IgD-negative memory B cell (primary cell): ENCODE measurements at regions not wholly inside any gene's neighbourhood (a gene's known extent, or its start where the extent isn't known, plus 50 kb on each side); places are given as distances from the start of the nearest gene placed in this dataset.

ENCODE experiments used
- H3K27ac Mint-ChIP-seq, 3 donors: one replicate each; pipeline ENCODE4 v1.8.0; 2020 to 2022; ENCODE audit warnings: mild to moderate bottlenecking in 3 of 3, mixed read lengths in 3 of 3, moderate library complexity in 1 of 3
- H3K27me3 Mint-ChIP-seq: one replicate; pipeline ENCODE4 v1.8.0; 2021; ENCODE audit warnings: mixed read lengths
- H3K36me3 Mint-ChIP-seq: one replicate; pipeline ENCODE4 v1.8.0; 2020; ENCODE audit warnings: mild to moderate bottlenecking, mixed read lengths
- H3K4me1 Mint-ChIP-seq, 3 donors: one replicate each; pipeline ENCODE4 v1.8.0; 2020 to 2022; ENCODE audit warnings: mixed read lengths in 3 of 3, mild to moderate bottlenecking in 1 of 3
- H3K4me3 Mint-ChIP-seq, 4 donors: one replicate each; pipeline ENCODE4 v1.8.0; 2020 to 2022; ENCODE audit warnings: mild to moderate bottlenecking in 4 of 4, mixed read lengths in 4 of 4, moderate library complexity in 3 of 4
- H3K9me3 Mint-ChIP-seq, 3 donors: one replicate each; pipeline ENCODE4 v1.8.0; 2020 to 2021; ENCODE audit warnings: mixed read lengths in 3 of 3, mild to moderate bottlenecking in 1 of 3

- no peak overlapping the region for H3K27ac Mint-ChIP-seq
- H3K36me3 Mint-ChIP-seq, result no peaks in the 10 kb centered on the region
- peaks cover 0 to 3% (median 0%) of the 10 kb centered on the region in 3 donors for H3K4me1 Mint-ChIP-seq
- no peak overlapping the region for H3K4me3 Mint-ChIP-seq
- peaks cover 0 to 2% (median 0%) of the 10 kb centered on the region in 3 donors for H3K9me3 Mint-ChIP-seq
- no peaks in the 10 kb centered on the region for H3K27me3 Mint-ChIP-seq
Observed at GRCh38 chr2:40507432-40507831, 55.5 kb upstream of the SLC8A1 start.

- H3K4me1 Mint-ChIP-seq, result peaks cover 0 to 3% (median 0%) of the 10 kb centered on the region in 3 donors
- no peaks in the 10 kb centered on the region for H3K9me3 Mint-ChIP-seq
- no peaks in the 10 kb centered on the region for H3K36me3 Mint-ChIP-seq
- no peak overlapping the region for H3K4me3 Mint-ChIP-seq
- H3K27me3 Mint-ChIP-seq, result no peaks in the 10 kb centered on the region
- H3K27ac Mint-ChIP-seq, result no peak overlapping the region
Observed at GRCh38 chr2:40510304-40510703, 58.4 kb upstream of the SLC8A1 start.

- Mint-ChIP-seq H3K9me3 (no peaks in the 10 kb centered on the region), H3K36me3 (no peaks in the 10 kb centered on the region), H3K4me1 (peaks cover 0 to 3% (median 0%) of the 10 kb centered on the region in 3 donors), H3K27me3 (no peaks in the 10 kb centered on the region), H3K27ac (no peak overlapping the region), H3K4me3 (no peak overlapping the region)
Observed at GRCh38 chr2:40511661-40512213, 59.8 kb upstream of the SLC8A1 start.

GRCh38 chr2:40512256-40512655 lies 60.4 kb upstream of the SLC8A1 start:
- Mint-ChIP-seq H3K36me3 (no peaks in the 10 kb centered on the region), H3K9me3 (peaks cover 0 to 2% (median 0%) of the 10 kb centered on the region in 3 donors), H3K27ac (no peak overlapping the region), H3K4me3 (no peak overlapping the region), H3K27me3 (no peaks in the 10 kb centered on the region), H3K4me1 (peaks cover 0 to 3% (median 0%) of the 10 kb centered on the region in 3 donors)

GRCh38 chr2:40513201-40513600 lies 61.3 kb upstream of the SLC8A1 start:
- Mint-ChIP-seq H3K27me3 (no peaks in the 10 kb centered on the region), H3K27ac (no peak overlapping the region), H3K4me3 (no peak overlapping the region), H3K4me1 (no peaks in the 10 kb centered on the region), H3K9me3 (peaks cover 0 to 6% (median 0%) of the 10 kb centered on the region in 3 donors), H3K36me3 (no peaks in the 10 kb centered on the region)

GRCh38 chr2:40516604-40517003 lies 64.7 kb upstream of the SLC8A1 start:
- Mint-ChIP-seq H3K9me3 (peaks cover 0 to 6% (median 0%) of the 10 kb centered on the region in 3 donors), H3K4me1 (no peaks in the 10 kb centered on the region), H3K27ac (no peak overlapping the region), H3K27me3 (no peaks in the 10 kb centered on the region), H3K4me3 (no peak overlapping the region), H3K36me3 (no peaks in the 10 kb centered on the region)

- Mint-ChIP-seq H3K4me1 (no peaks in the 10 kb centered on the region), H3K4me3 (no peak overlapping the region), H3K36me3 (no peaks in the 10 kb centered on the region), H3K9me3 (peaks cover 4 to 7% (median 6%) of the 10 kb centered on the region in 3 donors), H3K27ac (no peak overlapping the region), H3K27me3 (no peaks in the 10 kb centered on the region)
Observed at GRCh38 chr2:40528564-40528963, 76.7 kb upstream of the SLC8A1 start.

GRCh38 chr2:40531359-40531758 lies 79.5 kb upstream of the SLC8A1 start:
- Mint-ChIP-seq H3K27me3 (no peaks in the 10 kb centered on the region), H3K4me1 (no peaks in the 10 kb centered on the region), H3K9me3 (peaks cover 2 to 7% (median 4%) of the 10 kb centered on the region in 3 donors), H3K27ac (no peak overlapping the region), H3K4me3 (no peak overlapping the region), H3K36me3 (no peaks in the 10 kb centered on the region)

- no peaks in the 10 kb centered on the region for H3K36me3 Mint-ChIP-seq
- H3K9me3 Mint-ChIP-seq, result peaks cover 0 to under 1% (median 0%) of the 10 kb centered on the region in 3 donors
- H3K27ac Mint-ChIP-seq, result no peak overlapping the region
- H3K27me3 Mint-ChIP-seq, result no peaks in the 10 kb centered on the region
- H3K4me3 Mint-ChIP-seq, result no peak overlapping the region
- no peaks in the 10 kb centered on the region for H3K4me1 Mint-ChIP-seq
Observed at GRCh38 chr2:40534528-40534927, 82.6 kb upstream of the SLC8A1 start.

- H3K27me3 Mint-ChIP-seq, result no peaks in the 10 kb centered on the region
- H3K4me3 Mint-ChIP-seq, result no peak overlapping the region
- no peaks in the 10 kb centered on the region for H3K9me3 Mint-ChIP-seq
- no peak overlapping the region for H3K27ac Mint-ChIP-seq
- no peaks in the 10 kb centered on the region for H3K4me1 Mint-ChIP-seq
- no peaks in the 10 kb centered on the region for H3K36me3 Mint-ChIP-seq
Observed at GRCh38 chr2:40535972-40536371, 84.1 kb upstream of the SLC8A1 start.

- Mint-ChIP-seq H3K36me3 (no peaks in the 10 kb centered on the region), H3K27me3 (no peaks in the 10 kb centered on the region), H3K27ac (no peak overlapping the region), H3K4me3 (no peak overlapping the region), H3K4me1 (peaks cover 0 to 1% (median 0%) of the 10 kb centered on the region in 3 donors), H3K9me3 (no peaks in the 10 kb centered on the region)
Observed at GRCh38 chr2:40540026-40540425, 88.1 kb upstream of the SLC8A1 start.

- Mint-ChIP-seq H3K27ac (no peak overlapping the region), H3K36me3 (no peaks in the 10 kb centered on the region), H3K27me3 (no peaks in the 10 kb centered on the region), H3K4me3 (no peak overlapping the region), H3K4me1 (peaks cover 0 to 1% (median 0%) of the 10 kb centered on the region in 3 donors), H3K9me3 (peaks cover 0 to 2% (median 0%) of the 10 kb centered on the region in 3 donors)
Observed at GRCh38 chr2:40543381-40543780, 91.5 kb upstream of the SLC8A1 start.

GRCh38 chr2:40544072-40544471 lies 92.2 kb upstream of the SLC8A1 start:
- Mint-ChIP-seq H3K4me3 (no peak overlapping the region), H3K27ac (no peak overlapping the region), H3K9me3 (peaks cover 0 to 2% (median 0%) of the 10 kb centered on the region in 3 donors), H3K36me3 (no peaks in the 10 kb centered on the region), H3K27me3 (no peaks in the 10 kb centered on the region), H3K4me1 (peaks cover 0 to 1% (median 0%) of the 10 kb centered on the region in 3 donors)

GRCh38 chr2:40545645-40546044 lies 93.8 kb upstream of the SLC8A1 start:
- Mint-ChIP-seq H3K27ac (no peak overlapping the region), H3K4me3 (no peak overlapping the region), H3K4me1 (peaks cover 0 to 1% (median 0%) of the 10 kb centered on the region in 3 donors), H3K9me3 (peaks cover 0 to 2% (median 0%) of the 10 kb centered on the region in 3 donors), H3K27me3 (no peaks in the 10 kb centered on the region), H3K36me3 (no peaks in the 10 kb centered on the region)

- H3K4me1 Mint-ChIP-seq, result peaks cover 0 to 1% (median 0%) of the 10 kb centered on the region in 3 donors
- H3K4me3 Mint-ChIP-seq, result no peak overlapping the region
- H3K36me3 Mint-ChIP-seq, result no peaks in the 10 kb centered on the region
- peaks cover 0 to 2% (median 0%) of the 10 kb centered on the region in 3 donors for H3K9me3 Mint-ChIP-seq
- H3K27me3 Mint-ChIP-seq, result no peaks in the 10 kb centered on the region
- no peak overlapping the region for H3K27ac Mint-ChIP-seq
Observed at GRCh38 chr2:40546439-40547191, 94.7 kb upstream of the SLC8A1 start.

- Mint-ChIP-seq H3K4me1 (peaks cover 0 to 1% (median 0%) of the 10 kb centered on the region in 3 donors), H3K27ac (no peak overlapping the region), H3K36me3 (no peaks in the 10 kb centered on the region), H3K4me3 (no peak overlapping the region), H3K27me3 (no peaks in the 10 kb centered on the region), H3K9me3 (peaks cover 0 to 2% (median 0%) of the 10 kb centered on the region in 3 donors)
Observed at GRCh38 chr2:40548521-40548920, 96.6 kb upstream of the SLC8A1 start.
